Epidermal melanocyte (primary cell): ENCODE measurements at regions not wholly inside any gene's neighbourhood (a gene's known extent, or its start where the extent isn't known, plus 50 kb on each side); places are given as distances from the start of the nearest gene placed in this dataset.

Source experiments
- DNase-seq: peaks from one replicate; pipeline ENCODE4 v3.0.0; 2011; ENCODE audit warnings: low spot score; ENCODE audit not compliant: insufficient read length

DNA sequence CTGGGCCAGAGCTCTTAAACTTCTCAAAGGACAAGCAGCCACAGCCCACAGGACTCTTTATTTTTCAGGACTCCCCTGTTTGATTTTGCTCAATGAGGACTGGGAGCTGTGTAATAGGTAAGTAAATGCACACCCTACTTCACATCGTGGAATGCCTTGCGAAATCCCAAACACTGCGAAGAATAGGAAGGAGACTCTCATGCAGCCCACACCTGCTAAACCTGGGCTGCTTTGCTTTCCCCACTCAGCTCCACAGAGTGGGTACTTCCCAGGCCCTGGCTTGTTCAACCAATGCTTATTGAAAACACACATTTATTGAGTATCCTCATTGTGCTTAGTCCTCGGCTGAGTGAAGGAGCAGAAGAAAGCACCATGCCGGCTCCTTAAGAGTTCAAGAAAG lies 103.3 kb upstream of the FSTL4 start:
- DNase-seq, result no peak

DNA sequence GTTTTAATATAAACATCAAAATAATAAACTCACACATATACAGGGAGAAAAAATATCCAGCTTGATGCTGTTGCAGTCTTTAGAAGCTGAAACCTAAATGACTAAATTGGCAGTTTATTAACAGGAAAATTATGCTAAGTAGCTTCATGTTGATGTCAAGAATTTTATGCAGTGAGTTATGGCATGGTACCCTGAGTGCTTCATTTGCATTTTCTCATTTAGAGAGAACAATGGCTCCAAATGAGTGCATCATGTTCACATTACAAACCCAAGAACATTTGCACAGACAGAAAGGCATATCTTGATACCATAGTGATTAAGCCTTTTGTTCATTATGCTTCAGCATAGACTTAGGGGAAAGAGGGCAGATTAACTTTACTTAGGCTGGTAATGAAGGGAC lies 102.9 kb upstream of the FSTL4 start:
- no peak for DNase-seq

DNA sequence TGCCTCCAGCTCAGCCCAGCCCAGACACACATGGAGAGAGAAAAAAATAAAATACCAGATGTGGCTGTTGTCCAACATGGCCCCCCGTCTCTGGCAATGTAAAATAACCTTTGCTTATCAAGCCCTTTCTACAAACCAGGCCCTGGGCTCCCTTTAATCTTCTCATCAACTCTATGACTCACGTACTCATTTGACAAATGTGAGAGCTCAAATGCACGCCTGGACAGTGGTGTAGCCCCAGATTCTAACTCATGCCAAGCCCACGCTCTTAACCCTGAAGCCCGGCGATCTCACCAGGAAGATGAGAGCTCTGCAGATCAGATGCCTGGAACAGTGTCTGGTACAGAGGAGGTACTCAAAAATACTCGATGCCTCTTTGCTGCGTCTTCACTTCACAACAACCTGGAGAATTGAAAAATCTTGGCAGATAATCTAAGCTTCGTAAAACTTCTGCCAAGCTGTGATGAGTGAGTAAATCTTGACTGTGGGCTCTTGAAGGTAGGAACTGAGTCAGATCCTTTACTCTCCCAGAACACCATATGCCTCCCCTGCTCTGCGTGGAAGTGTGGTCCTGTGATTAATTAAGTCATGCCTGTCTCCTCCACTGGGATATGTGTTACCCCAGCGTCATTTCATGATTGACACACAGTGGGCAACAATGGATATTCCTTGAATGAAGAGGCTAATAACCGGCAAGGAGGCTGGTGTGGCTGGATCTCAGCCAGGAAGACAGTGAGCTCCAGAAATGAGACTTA lies 102.0 kb upstream of the FSTL4 start:
- DNase-seq, result no peak

DNA sequence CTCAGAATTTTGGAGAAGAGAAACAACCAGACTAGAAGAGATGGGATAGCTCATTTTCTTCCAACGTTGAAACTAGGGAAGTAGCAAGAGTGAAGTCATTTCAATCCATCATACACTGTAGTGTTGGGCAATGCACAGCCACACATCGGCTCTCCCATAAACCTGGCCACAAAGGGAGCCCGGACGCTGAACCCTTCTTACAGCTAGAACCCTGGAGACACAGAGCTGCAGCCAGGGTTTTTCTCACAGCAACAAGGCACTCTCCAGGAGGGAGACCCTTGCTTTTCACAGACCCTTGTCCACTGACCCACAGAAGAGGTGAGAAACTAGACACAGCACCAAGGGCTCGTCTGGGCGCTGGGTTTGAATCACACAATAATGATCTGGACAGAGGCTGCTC lies 101.4 kb upstream of the FSTL4 start:
- no peak for DNase-seq

DNA sequence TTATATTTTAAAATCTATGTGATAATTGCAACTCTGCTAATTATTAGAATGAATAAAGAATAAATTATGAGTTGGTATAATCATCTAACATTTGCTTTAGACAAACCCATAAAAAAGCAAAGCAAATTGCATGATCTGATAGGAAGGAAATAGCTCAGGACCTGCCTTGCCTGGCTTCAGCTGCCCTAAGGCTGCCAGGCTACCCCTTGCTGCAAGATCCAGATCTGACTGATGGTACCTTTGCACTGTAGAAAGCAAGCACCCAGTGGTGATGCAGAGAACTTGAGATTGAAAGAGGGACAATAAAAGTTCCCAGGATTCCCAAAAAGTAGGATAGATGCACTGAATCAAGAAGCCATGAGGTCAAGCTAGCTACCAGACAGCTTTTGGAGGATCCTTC lies 100.9 kb upstream of the FSTL4 start:
- no peak for DNase-seq

DNA sequence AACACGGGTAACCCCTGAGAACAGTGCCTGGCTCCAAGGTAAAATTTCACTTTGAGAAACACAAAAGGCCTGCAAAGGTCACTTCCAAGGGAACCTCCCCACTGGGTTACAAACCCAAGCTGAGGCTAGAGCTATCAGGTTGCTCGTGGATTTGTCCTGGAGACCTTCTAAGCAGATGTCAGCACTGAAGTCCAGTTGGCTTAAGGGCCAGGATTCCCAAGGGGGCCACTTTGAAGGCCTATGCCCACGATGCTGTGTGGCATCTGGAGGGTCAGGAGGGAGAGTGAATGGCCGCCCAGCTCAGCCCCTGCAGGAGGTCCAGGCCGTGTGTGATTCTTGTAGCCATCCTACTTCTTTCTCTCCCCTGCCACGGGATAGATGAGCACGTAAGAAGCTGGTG lies 100.2 kb upstream of the FSTL4 start:
- no peak for DNase-seq

DNA sequence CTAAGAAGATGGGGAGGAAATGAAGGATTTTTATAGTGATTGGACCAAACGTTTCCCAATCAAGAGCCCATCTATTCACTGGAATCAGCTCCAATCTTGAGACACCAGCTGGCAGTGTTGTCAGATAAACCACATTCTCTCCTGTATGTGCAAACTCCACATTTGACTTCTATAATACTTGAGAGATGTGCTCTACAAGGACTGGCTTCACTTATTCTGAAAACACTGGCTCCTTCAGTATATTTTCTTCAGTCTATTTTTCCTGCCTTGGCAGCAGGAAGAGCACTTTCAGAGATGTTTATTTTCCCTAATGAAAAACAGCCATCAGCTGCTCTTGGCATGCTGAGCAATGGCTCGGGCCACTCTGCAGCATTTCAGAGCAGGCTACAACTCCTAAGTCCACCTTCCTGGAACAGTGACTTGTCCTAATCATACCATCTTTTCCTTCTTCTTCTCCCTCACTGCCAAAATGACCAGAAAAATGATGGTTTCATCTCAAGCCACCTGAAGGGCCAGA lies 96.9 kb upstream of the FSTL4 start:
- peak; percentile 40 for DNase-seq

DNA sequence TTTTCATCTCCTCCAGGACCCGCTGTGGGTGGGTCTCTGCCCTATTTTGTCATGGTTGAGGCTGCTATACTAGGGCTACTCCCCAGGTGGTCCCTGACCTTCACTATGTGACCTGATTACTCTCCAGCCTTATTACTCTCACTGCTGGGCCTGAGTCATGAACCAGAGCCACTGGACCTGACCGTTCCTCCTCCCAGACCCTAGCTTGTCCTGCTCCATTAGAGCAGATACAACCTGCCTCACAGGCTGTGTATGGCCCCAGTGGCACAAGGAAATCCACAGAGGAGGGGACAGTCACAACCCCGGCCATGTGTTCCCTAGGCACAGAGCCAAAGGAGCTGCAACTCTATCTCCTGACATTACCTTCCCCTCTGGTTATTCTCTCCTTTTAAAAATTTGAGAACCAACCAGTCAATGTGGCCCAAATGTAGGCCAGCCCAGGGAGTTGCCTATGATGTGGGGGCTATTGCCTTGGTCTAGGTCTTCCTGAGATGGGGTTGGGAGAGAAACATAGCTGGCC lies 96.0 kb upstream of the FSTL4 start:
- no peak for DNase-seq

DNA sequence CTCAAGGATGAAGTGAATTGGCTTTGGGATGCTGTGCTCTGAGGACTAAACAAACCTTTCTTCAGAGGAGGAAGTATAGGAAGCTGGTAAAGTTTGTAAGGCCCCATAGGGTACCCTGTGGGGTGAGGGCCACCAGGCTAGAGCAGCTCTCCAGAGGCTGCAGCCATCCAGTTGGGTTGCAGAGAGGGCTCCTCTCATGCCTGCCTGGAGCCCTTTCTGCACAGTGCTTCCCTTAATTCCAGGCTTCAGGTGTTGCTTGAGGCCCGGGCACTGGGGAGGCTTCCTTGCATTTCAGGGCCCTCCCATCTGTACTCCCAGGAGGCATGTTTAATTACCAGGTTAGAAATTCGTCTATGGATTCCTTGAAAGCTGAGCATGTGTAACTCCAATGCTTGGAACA lies 95.3 kb upstream of the FSTL4 start:
- no peak for DNase-seq

DNA sequence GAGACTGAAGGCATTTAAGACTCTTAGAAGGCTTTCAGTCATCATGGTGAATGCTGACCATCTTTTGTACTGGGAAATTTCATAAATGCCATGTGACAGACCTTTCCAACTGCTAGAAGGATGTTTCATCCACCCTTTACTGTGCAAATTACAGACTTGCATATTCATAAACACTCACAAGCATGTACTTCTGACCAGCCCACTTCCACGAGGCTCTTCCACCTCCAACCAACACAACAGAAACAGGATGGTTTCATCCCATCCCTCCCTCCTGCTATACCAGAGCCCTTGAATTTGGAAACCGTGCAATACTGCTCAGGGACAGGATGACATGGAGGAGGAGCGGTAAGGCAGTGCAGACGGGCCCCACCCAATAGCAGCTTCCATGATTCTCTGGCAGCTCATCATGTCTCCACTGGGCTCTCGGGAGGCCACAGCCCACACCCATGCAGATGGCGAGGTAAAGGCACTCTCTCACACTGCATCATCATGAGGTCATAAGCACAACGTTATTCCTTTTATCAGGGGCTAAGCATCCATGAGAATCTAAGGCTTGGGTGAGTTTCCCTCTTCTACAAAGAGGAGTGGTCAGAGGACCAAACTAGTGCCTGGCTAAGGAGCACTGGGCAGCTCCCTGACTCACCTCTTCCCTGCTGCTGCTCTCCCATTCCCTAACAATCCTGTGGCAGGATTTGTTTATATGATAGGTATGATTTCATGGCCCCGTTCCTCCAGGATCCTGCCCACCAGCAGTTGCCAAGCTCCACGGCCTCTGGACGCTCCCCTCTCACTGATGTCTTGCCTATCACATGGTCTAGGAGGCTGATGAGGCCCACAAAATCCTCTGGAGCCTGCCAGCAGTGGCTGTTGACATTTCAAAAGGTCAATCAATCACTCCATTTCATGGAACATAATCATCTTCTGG lies 94.4 kb upstream of the FSTL4 start:
- DNase-seq, result no peak

DNA sequence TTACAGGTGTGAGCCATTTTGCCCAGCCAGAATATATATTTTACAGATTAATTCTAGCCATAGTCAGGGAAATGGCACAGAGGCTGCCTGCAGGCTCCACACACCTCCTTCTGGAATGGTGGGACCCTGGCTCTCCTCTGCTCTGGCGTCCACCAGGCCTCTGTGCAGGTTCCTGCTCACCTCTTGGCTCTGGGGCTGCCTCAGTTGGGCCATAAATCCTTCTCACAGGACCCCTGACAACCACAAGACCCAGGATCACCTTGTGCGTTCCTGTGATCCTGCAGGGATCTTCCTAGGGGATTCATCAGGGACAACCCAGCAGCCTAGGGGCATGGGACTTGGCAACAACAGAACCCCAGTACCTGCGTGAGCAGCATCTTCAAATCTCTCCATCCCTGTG lies 93.0 kb upstream of the FSTL4 start:
- DNase-seq, result no peak

DNA sequence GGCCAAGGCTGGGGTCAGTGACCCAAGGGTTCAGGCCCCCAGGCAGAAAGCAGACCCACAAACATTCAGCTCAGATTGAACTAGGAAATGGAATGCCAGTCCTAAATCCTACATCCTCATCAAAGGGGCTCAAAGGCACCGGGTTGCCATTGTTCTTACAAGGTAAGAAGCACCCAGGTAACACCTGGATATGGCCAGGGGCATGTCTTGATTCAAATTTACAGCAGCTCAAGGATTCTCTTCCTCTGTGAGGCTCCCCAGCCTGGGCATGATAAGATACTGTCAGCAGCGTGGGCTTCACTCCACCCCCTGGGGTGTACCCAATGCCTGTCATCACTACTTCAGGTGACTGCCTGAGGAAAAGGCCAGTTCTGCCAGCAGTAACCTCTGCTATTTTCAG lies 92.1 kb upstream of the FSTL4 start:
- DNase-seq, result no peak

DNA sequence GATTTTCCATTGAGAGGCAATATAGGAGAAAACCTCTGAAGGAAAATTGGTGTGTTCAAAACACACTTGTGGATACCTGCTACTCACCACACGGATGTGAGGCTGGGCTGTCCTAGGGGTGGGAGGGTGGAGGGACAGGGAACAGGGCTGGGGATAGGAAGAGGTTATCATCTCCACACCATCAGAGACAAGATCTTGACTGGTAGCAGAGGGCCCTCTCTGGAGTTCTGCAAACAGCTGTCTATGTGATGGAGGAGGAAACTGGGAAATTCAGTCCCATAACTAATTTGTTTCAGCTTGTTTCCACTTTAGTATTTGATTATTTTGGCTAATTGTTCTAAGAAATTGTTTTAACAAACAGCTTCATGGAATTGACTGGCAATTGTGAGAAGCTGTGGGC lies 91.6 kb upstream of the FSTL4 start:
- DNase-seq, result no peak

DNA sequence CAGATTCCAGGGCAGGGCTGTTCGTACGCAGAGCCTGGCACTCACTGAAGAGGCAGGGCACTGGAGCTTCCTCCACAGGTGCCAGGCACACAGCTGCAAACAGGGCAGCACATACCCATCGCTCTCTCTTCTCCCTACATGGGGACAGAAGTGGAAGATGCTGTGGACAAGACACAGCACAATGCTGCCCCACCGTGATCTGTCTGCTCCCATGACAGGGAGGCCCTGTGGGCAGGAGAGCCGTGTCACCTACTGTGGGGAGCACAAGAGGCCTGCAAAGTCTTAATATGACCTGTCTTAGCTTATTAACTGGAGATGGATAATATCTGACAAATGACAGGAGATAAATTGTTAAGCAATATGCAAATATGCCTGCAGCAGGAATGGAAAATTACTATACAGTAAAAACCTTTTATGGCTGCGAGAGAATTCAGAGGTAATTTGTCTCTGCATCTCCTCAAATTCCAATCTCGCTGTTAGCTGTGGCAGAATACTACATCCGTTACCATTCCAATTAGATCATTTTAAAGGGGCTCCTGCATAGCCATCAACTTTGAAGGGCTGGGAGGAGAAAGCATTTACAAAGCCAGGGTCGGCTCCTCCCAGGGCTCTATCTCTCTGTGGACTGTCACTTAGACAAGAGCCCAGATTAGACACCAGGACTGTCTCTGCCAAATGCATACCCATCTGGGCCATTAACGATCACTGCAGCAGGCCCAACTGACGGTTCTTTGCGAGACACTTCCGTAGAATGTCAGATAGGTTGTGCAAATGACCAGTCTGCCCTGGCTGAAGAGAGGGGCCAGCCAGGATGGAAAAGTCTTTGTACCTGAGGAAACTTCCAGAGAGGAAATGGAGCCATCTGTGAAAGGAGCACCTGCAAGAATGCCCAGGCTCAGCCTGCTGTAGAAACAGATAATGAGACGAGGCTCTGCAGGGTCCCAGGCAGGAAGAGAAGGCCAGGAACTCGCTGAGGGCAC lies 90.7 kb upstream of the FSTL4 start:
- no peak for DNase-seq

DNA sequence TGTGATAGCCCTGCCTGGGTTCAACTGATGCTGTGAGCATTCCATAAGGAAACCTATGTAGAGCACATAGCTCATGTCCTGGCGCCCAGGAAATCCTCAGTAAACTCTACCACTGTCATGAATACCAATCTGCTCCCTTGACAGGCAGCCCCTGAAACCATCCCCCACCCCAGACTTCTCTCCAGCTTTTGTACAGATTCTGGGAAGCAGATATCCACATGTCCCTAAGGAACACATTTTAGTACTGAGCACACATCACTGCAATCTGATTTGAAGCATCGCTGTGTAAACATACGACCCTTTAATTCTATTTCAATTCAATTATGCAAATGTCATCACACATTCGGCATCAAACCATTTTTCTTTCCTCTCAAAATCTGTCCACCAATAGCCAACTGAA lies 89.5 kb upstream of the FSTL4 start:
- no peak for DNase-seq

DNA sequence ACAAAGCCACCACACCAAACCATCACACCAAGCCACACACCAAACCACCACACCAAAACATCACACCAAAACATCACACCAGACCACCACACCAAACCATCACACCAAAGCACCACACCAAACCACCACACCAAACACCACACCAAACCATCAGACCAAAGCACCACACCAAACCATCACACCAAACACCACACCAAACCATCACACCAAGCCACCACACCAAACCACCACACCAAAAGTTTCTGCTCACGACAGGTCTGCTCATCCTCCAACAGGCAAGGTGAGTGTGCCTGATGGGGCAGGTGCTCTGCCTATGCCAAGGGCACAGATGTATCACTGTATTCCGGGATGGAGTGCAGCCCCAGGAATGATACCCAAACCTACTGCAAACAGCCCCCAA lies 87.9 kb upstream of the FSTL4 start:
- DNase-seq, result no peak

DNA sequence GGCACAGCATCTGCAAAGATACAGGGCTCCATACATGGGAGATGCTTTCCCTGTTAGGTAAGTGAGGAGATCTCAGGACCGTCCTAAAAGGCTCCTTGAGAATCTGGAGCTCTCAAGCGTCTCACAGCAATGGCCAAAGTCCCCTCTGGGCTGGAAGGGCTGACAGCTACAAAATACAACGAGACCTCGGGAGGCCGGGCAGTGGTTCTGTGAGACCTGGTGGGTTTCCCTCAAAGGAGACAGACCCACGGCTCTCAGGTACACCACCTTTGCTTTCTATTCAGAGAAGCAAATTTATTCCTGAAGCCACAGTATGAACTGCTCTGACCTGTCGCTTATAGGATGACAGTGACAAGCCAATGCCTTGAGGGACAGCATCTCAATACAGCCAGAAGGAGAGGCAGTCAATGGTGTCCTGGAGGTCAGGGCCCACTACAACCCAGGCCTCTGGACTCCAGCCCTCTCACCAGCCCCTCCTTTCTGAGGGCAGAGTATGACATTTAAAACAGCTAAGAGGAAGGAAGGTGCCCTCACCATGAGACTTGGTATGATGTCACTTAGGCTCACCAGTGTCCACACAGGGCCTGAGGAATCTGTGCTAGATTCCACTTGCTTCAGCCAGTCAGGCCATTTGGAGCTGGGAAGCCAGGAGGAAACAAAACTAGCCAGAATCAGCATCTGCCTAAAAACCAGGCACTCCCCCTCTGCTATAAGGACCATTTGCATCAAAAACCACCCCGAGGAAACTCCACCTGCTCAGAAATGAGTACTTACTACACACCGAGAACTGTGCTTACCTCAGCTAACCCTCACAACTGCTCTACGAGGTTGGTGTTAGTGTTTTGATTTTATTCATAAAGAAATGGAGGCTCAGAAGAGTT lies 86.5 kb upstream of the FSTL4 start:
- DNase-seq, result no peak

DNA sequence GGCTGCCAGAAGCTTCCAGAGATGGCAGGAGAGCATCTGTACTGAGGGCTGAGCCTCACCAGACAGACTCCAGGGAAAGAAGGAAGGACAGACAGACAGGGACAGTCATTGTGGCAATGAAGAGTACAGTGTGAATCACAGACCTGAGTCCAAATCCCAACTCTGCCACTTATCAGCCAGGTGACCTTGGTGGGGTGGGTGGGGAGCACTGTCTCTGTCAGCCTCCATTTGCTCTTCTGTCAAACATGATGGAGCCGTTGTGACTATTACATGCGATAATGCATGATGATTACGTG lies 85.9 kb upstream of the FSTL4 start:
- no peak for DNase-seq

DNA sequence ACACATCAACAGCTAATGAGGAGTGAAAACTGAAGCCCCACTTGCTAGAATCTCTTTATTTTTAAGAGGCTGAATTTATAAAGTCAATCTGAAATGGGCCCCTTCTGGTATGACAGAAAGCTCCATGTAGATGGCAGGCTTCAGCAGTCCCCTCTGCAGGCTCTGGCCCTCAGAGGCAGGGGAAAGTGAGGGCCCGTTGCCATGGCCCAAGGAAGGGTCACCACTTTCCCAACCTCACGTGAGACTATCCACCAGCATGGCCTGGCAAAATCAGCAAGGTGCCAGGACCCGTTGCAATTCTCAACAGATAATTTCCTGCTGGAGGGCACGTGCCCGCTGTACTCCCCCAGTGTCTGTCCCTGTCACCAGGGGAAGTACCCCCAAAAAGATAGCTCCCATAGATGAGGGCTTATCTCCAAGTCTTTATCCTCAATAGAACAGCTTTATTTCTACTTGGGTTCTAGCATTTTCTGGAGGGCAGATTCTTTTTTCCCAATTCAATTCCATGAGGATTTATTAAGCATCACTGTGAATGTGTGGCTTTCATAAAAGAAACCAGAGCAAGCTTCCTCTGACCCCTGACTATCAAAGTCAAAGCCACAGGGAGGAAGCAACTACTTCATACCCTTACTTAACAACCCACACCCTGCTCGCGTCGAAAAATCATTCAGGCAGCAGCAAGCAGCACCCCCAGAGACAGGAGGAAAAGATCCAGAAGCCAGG lies 85.4 kb upstream of the FSTL4 start:
- no peak for DNase-seq
